ENCODE measurements at regions not wholly inside any gene's neighbourhood (a gene's known extent, or its start where the extent isn't known, plus 50 kb on each side); places are given as distances from the start of the nearest gene placed in this dataset.

DNA sequence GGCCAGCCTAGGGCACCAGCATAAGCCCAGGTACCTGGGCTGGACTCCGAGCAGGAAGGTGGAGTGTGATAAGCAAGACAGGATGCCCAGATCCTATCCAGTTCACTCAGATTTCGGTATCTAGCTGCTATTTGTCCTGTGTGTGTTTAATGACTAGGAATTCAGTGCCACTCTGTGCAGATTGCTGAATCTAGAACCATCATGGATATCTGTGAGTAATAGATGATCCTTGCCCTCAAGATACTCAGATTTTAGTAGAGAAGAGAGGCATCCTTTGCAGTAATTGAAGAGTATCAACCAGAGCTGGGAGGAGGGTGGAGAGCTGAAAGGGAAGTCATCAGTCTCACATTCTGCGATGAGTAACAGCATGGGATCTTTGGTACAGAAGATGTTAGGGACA lies 155.0 kb upstream of the ARID1B start:
- TF ChIP-seq, protein P1, sequence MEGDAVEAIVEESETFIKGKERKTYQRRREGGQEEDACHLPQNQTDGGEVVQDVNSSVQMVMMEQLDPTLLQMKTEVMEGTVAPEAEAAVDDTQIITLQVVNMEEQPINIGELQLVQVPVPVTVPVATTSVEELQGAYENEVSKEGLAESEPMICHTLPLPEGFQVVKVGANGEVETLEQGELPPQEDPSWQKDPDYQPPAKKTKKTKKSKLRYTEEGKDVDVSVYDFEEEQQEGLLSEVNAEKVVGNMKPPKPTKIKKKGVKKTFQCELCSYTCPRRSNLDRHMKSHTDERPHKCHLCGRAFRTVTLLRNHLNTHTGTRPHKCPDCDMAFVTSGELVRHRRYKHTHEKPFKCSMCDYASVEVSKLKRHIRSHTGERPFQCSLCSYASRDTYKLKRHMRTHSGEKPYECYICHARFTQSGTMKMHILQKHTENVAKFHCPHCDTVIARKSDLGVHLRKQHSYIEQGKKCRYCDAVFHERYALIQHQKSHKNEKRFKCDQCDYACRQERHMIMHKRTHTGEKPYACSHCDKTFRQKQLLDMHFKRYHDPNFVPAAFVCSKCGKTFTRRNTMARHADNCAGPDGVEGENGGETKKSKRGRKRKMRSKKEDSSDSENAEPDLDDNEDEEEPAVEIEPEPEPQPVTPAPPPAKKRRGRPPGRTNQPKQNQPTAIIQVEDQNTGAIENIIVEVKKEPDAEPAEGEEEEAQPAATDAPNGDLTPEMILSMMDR (IDR thresholded peaks at IDR 0.05), result no peak
- no peak for TF ChIP-seq POLR2A (IDR thresholded peaks at IDR 0.05)
